IMR-90 (cell line): ENCODE measurements at regions not wholly inside any gene's neighbourhood (a gene's known extent, or its start where the extent isn't known, plus 50 kb on each side); places are given as distances from the start of the nearest gene placed in this dataset.

Source experiments
- ATAC-seq: fragments of 200-7000 bp; cut with Tn5 transposase; 2 replicates; pipeline ENCODE4 v1.9.1; 2020; ENCODE audit warnings: low read depth, mild to moderate bottlenecking, moderate library complexity
- BruUV-seq: library from RNA; stranded (reverse); fragments of 400-500 nt; replicated peaks from 2 replicates; lab custom pipeline; 2021; lab: Mats Ljungman, UMichigan
- CTCF ChIA-PET: fragments of 300-600 bp; formaldehyde crosslinking; extraction: SDS; loops from one replicate; lab custom pipeline; 2021; ENCODE audit warnings: antibody characterized with exemption; lab: Yijun Ruan, JAX
- POLR2A ChIA-PET: fragments of 300-600 bp; sonication (Branson Sonifier 250); formaldehyde crosslinking; loops from one replicate; lab custom pipeline; 2022; ENCODE audit warnings: antibody characterized with exemption; ENCODE audit not compliant: unreplicated experiment; lab: Charles Lee
- DNase-seq: peaks from one replicate; pipeline ENCODE4 v3.0.0; 2013
- H2AFZ ChIP-seq: replicated peaks from 2 replicates; pipeline ENCODE3; 2013; ENCODE audit warnings: low read length, mild to moderate bottlenecking; ENCODE audit not compliant: poor library complexity
- H2AK5ac ChIP-seq: 2 replicates; pipeline ENCODE4 v1.6.1; 2013; ENCODE audit warnings: low read depth, low read length, inconsistent platforms
- H2AK9ac ChIP-seq: replicated peaks from 2 replicates; pipeline ENCODE3; 2013; ENCODE audit warnings: mild to moderate bottlenecking, low read depth, low read length, moderate library complexity; ENCODE audit not compliant: poor library complexity
- H2BK120ac ChIP-seq: 2 replicates; pipeline ENCODE4 v1.6.1; 2013; ENCODE audit warnings: low read depth, low read length, inconsistent platforms
- H2BK15ac ChIP-seq: 3 replicates; pipeline ENCODE4 v1.6.1; 2013; ENCODE audit warnings: low read depth, low read length, inconsistent platforms
- H2BK20ac ChIP-seq: 2 replicates; pipeline ENCODE4 v1.6.1; 2013; ENCODE audit warnings: low read depth, mild to moderate bottlenecking, inconsistent platforms, low read length, moderate library complexity
- H2BK5ac ChIP-seq: 2 replicates; pipeline ENCODE4 v1.6.1; 2013; ENCODE audit warnings: mild to moderate bottlenecking, low read depth, low read length, inconsistent platforms; ENCODE audit not compliant: poor library complexity, severe bottlenecking
- H3K14ac ChIP-seq: replicated peaks from 2 replicates; pipeline ENCODE4 v1.6.1; 2013; ENCODE audit warnings: low read depth, low read length, inconsistent platforms
- H3K18ac ChIP-seq: 2 replicates; pipeline ENCODE4 v1.6.1; 2013; ENCODE audit warnings: low read depth, low read length, control low read depth
- H3K23ac ChIP-seq: 2 replicates; pipeline ENCODE4 v1.6.1; 2013; ENCODE audit warnings: low read depth, low read length, inconsistent platforms
- H3K27ac ChIP-seq: 2 replicates; pipeline ENCODE4 v1.5.1; 2013; ENCODE audit warnings: mild to moderate bottlenecking, control low read depth, low read length; ENCODE audit not compliant: insufficient read depth
- H3K27me3 ChIP-seq: 2 replicates; pipeline ENCODE4 v1.6.1; 2013; ENCODE audit warnings: low read length; ENCODE audit not compliant: control insufficient read depth, insufficient read depth
- H3K36me3 ChIP-seq: 2 replicates; pipeline ENCODE4 v1.6.1; 2013; ENCODE audit warnings: low read length, mixed read lengths; ENCODE audit not compliant: control insufficient read depth, insufficient read depth
- H3K4ac ChIP-seq: 2 replicates; pipeline ENCODE4 v1.6.1; 2013; ENCODE audit warnings: low read depth, low read length, inconsistent platforms
- H3K4me1 ChIP-seq: 2 replicates; pipeline ENCODE4 v1.6.1; 2013; ENCODE audit warnings: low read length, mixed read lengths; ENCODE audit not compliant: control insufficient read depth, insufficient read depth
- H3K4me2 ChIP-seq: 2 replicates; pipeline ENCODE4 v1.6.1; 2013; ENCODE audit warnings: low read depth, mild to moderate bottlenecking, control low read depth, low read length, moderate library complexity
- H3K4me3 ChIP-seq: 2 replicates; pipeline ENCODE4 v1.5.1; 2013; ENCODE audit warnings: low read depth, mild to moderate bottlenecking, control low read depth, low read length, moderate library complexity; ENCODE audit not compliant: insufficient read depth
- H3K56ac ChIP-seq: 2 replicates; pipeline ENCODE4 v1.6.1; 2013; ENCODE audit warnings: low read length, inconsistent platforms; ENCODE audit not compliant: insufficient read depth; ENCODE audit errors: extremely low read depth
- H3K79me1 ChIP-seq, 2 experiments: 2 replicates each; pipeline ENCODE4 v1.6.1; 2013; ENCODE audit warnings: low read length in 2 of 2, inconsistent platforms in 1 of 2, low read depth in 1 of 2
- H3K9ac ChIP-seq: 2 replicates; pipeline ENCODE4 v1.6.1; 2013; ENCODE audit warnings: low read depth, low read length, control low read depth
- H3K9me1 ChIP-seq: 2 replicates; pipeline ENCODE4 v1.6.1; 2013; ENCODE audit warnings: low read length, inconsistent platforms; ENCODE audit not compliant: insufficient read depth
- H3K9me3 ChIP-seq: 2 replicates; pipeline ENCODE4 v1.6.1; 2013; ENCODE audit warnings: low read length; ENCODE audit not compliant: control insufficient read depth, insufficient read depth
- H4K20me1 ChIP-seq: 2 replicates; pipeline ENCODE4 v1.6.1; 2013; ENCODE audit warnings: low read length, inconsistent platforms; ENCODE audit not compliant: insufficient read depth
- H4K5ac ChIP-seq: 2 replicates; pipeline ENCODE4 v1.6.1; 2013; ENCODE audit warnings: mild to moderate bottlenecking, low read depth, low read length, control low read depth
- H4K8ac ChIP-seq, 2 experiments: 2 replicates each; pipeline ENCODE4 v1.6.1; 2013; ENCODE audit warnings: low read depth in 2 of 2, low read length in 2 of 2, control low read depth in 1 of 2, inconsistent platforms in 1 of 2
- H4K91ac ChIP-seq: 2 replicates; pipeline ENCODE4 v1.6.1; 2013; ENCODE audit warnings: low read depth, low read length, inconsistent platforms; ENCODE audit not compliant: insufficient read depth
- POLR2A ChIP-seq: IDR thresholded peaks from 2 replicates; pipeline ENCODE4 v1.6.1; 2012; ENCODE audit warnings: mild to moderate bottlenecking, low read depth, low read length
- SMC3 ChIP-seq: fragments of 150-350 bp; IDR thresholded peaks from 2 replicates; pipeline ENCODE4 v1.6.1; 2016; ENCODE audit warnings: low read depth, mild to moderate bottlenecking, antibody characterized with exemption, low read length, moderate library complexity
- WGBS, 2 experiments: methylation state at CpG; one replicate each; pipeline versions ENCODE4 v1.1.5 to v1.1.7; 2013; ENCODE audit warnings: missing lambda C conversion rate in 2 of 2; ENCODE audit not compliant: insufficient read length in 1 of 2; ENCODE audit errors: extremely low coverage in 2 of 2; 5-methylcytosine and 5-hydroxymethylcytosine counted together
- dilution Hi-C: fragments of 300-500 bp; cut with HindIII; formaldehyde crosslinking; loops from one replicate; pipeline ENCODE4 v1.14.3; 2018; ENCODE audit warnings: low sequenced_read_pairs; ENCODE audit not compliant: unreplicated experiment
- in situ Hi-C: fragments of 300-500 bp; cut with MboI; formaldehyde crosslinking; loops from 3 replicates; pipeline ENCODE4 v1.14.3; 2019; ENCODE audit warnings: low sequenced_read_pairs, inconsistent platforms, mixed read lengths
- intact Hi-C: fragments of 100-400 bp; cut with micrococcal nuclease; formaldehyde crosslinking; loops from 2 replicates; pipeline ENCODE4 v1.10.0; 2022

DNA sequence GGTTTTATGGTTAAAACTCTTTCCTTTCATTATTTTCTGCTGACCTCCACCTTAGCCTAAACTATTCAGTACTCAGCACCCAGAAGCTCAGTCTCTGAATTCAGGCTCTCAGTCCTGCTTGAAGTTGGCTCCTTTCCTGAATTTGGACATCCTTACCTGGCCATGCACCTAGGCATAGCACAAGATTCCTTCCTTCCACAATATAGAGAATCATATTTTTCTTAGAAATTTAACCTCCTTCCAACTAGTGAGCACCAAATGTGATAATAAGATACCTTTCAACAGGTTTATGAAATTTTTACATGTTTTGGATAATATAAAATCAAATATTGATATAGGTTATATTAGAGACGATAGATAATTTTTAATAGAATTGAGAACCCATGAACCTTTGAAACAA, 905.6 kb upstream of the GHITM start:
- no CpG with 5 or more reads among the region's 1 CpG for WGBS, 2 experiments
- H2AK9ac ChIP-seq = no peak overlapping the region
- BruUV-seq = no TSS peak

More for the DNA sequence above, 905.6 kb upstream of the GHITM start:
- TF ChIP-seq SMC3 = no peak
- TF ChIP-seq POLR2A = no peak
- dilution Hi-C loops = no loop called here
- POLR2A ChIA-PET = no interaction called here
- no peak overlapping the region for H2BK5ac ChIP-seq
- CTCF ChIA-PET = no interaction called here
- H3K9me1 ChIP-seq = no peaks in the 10 kb centered on the region
- no peak overlapping the region for H2BK15ac ChIP-seq
- no peak overlapping the region for H3K23ac ChIP-seq
- H3K56ac ChIP-seq = no peak overlapping the region
- no peaks in the 10 kb centered on the region for H3K36me3 ChIP-seq
- H3K4me2 ChIP-seq = no peak overlapping the region
- H3K9ac ChIP-seq = no peak overlapping the region
- no peak overlapping the region for H3K18ac ChIP-seq
- no peak overlapping the region for H2BK20ac ChIP-seq
- H3K9me3 ChIP-seq = peaks cover 10% of the 10 kb centered on the region
- no peak overlapping the region for H4K5ac ChIP-seq
- no peaks in the 10 kb centered on the region for H4K20me1 ChIP-seq
- H3K27me3 ChIP-seq = no peaks in the 10 kb centered on the region
- no peak overlapping the region for H3K4me3 ChIP-seq
- no peak overlapping the region for H3K14ac ChIP-seq
- no peak overlapping the region for H3K27ac ChIP-seq
- H2AK5ac ChIP-seq = no peak overlapping the region
- no peak overlapping the region for H4K91ac ChIP-seq
- intact Hi-C loops = no loop called here
- H2AFZ ChIP-seq = no peak overlapping the region
- in situ Hi-C loops = no loop called here
- H4K8ac ChIP-seq = no peak overlapping the region
- no peak overlapping the region for H2BK120ac ChIP-seq
- DNase-seq (no peak), ATAC-seq (no peak)
- H3K4ac ChIP-seq = no peak overlapping the region
- H3K79me1 ChIP-seq = no peaks in the 10 kb centered on the region
- H3K4me1 ChIP-seq = no peaks in the 10 kb centered on the region
